ENCODE measurements at regions not wholly inside any gene's neighbourhood (a gene's known extent, or its start where the extent isn't known, plus 50 kb on each side); places are given as distances from the start of the nearest gene placed in this dataset.
"Not testable (repeated sequence)": the region's sequence is repeated elsewhere in the genome, so short reads cannot be mapped to it uniquely, and the experiment has no call there.

GRCh38 chr10:128178302-128178958 is 52.2 kb upstream of the MKI67 start:
- DNase-seq, result peak; percentile 6 to 31

DNA sequence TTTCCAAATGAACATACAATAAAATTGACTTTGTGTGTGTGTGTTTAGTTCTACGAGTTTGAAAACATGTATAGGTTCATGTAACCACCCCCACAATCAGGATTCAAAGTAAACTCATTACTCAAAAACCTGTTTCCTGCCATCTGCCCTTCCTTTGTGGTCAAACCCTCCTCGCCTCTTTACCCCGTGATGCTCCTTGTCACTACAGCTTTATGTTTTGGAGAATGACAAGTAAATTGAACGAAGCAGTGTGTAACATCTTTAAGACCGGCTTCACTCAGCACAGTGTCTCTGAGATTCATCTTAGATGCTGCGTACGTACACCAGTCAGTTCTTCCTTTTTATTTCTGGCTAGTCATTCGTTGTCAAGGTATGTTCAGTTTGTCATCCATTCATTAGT is 54.6 kb upstream of the MKI67 start:
- DNase-seq, result peak; percentile 28 to 40

DNA sequence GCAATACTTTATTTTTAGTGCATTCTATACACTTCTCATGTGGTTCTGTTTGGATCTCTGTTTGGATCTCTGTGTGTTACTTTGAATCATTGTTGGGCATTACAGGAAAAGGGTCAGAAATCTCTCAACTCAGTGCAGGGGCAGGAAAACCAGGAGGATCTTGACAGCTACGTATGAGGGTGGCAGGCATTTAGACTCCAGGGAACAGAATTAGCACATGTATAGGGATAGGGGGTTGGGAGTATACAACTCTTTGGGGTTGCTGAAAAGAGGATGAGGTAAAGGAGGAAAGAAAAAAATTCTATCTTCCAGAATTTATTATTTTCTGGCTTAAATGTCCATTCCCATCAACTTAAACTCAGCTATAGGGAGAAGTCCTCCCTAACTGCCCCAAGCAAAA is 59.4 kb upstream of the MKI67 start:
- DNase-seq, result no peak

GRCh38 chr10:128186959-128187787 is 61.0 kb upstream of the MKI67 start:
- DNase-seq, result peak; percentile 10 to 17

DNA sequence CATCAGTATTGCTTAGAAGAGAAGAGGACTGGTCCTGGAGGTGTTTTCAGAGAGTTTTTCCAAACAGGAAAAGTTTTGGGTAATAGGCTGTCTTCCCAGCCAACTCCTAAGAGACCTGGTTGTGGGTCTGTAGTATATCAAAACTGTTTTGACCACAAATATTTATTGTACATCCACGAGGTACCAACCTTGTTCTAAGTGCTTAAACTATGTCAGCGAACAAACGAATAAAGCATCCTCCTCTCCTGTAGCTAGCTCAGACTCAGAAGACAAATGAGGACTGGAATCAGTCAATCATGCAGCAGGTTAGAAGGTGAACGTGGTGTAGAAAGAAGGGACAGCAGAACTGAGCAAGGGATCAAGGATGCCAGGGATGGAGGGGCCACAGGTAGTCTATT is 61.6 kb upstream of the MKI67 start:
- no peak for DNase-seq

DNA sequence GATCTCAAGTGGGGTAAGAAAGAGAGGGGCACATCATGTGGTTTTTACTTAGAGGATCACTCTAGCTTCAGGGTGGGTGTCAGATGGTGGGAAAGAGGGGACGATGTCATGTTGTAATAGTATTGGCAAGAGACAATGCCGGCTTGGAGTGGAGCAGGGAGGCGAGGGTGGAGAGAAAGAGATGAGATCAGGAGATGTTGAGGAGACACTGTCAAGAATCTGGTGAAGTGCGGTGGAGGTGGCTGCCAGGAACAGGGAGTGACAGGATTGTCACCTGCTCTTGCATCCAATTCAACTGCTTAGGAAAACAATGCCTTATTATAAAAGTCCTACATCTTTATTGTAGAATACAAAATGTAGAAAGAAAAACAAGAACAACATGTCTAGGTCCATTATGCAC is 63.0 kb upstream of the MKI67 start:
- DNase-seq, result no peak

DNA sequence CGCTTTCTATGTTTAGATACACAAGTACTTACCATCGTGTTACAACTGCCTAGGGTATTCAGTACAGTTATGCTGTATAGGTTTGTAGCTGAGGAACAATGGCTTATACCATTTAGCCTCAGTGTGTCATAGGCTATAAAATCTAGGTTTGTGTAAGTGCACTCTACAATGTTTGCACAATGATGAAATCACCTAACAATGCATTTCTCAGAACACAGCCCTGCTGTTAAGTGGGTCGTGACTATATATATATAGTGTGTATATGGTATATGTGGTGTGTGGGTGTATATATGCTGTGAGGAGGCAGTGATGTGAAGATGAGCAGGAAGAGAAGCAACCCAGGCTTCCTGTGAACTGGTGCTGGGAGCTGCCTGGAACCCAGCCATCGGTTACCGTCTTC is 65.6 kb upstream of the MKI67 start:
- no peak for DNase-seq

GRCh38 chr10:128201826-128202225 is 75.6 kb upstream of the MKI67 start:
- DNase-seq, result not testable (repeated sequence)

DNA sequence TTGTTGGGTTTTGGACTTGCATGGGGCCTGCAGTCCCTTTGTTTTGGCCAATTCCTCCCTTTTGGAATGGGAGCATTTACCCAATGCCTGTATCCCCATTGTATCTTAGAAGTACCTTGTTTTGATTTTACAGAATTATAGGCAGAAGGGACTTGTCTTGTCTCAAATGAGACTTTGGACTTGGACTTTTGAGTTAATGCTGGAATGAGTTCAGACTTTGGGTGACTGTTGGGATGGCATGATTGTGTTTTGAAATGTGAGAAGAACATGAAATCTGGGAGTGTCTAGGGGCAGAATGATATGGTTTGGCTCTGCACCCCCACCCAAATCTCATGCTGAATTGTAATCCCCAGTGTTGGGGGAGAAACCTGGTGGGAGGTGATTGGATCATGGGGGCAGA is 76.8 kb upstream of the MKI67 start:
- no peak for DNase-seq

DNA sequence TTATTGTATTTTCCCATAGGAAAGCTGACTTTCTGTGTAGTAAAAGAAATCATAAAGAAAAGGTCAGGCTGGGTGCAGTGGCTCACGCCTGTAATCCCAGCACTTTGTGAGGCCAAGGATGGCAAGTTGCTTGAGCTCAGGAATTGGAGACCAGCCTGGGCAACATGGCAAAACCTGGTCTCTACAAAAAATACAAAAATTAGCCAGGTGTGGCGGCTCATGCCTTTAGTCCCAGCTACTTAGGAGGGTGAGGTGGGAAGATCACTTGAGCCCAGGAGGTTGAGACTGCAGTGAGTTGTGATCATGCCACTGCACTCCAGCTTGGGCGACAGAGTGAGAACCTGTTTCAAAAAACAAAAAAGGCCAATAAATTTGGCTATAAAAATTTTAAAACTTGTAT is 79.4 kb upstream of the MKI67 start:
- DNase-seq, result not testable (repeated sequence)

DNA sequence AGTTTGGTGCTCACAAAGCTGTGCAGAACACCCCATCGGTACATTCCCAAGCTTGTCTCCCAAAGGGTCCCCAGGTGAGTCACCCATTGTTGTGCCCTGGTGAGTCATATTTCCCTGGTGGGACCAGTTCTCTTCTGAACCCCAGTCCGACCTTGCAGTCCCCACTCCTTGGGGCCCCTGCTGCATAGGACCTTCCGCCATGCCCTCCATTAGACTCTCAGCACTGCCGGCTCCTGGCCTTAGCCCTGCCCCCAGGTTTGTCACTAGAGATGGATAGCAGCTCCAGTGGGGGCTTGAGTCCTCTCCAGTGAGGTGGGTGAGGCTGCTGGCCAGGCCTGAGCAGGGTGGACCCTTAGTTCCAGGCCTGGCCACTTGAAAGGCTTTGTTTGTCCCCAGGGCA is 80.5 kb upstream of the MKI67 start:
- no peak for DNase-seq

- DNase-seq, result peak in 1 of 2 donors; percentile 10
Observed at GRCh38 chr10:128209862-128210214, 83.6 kb upstream of the MKI67 start.

DNA sequence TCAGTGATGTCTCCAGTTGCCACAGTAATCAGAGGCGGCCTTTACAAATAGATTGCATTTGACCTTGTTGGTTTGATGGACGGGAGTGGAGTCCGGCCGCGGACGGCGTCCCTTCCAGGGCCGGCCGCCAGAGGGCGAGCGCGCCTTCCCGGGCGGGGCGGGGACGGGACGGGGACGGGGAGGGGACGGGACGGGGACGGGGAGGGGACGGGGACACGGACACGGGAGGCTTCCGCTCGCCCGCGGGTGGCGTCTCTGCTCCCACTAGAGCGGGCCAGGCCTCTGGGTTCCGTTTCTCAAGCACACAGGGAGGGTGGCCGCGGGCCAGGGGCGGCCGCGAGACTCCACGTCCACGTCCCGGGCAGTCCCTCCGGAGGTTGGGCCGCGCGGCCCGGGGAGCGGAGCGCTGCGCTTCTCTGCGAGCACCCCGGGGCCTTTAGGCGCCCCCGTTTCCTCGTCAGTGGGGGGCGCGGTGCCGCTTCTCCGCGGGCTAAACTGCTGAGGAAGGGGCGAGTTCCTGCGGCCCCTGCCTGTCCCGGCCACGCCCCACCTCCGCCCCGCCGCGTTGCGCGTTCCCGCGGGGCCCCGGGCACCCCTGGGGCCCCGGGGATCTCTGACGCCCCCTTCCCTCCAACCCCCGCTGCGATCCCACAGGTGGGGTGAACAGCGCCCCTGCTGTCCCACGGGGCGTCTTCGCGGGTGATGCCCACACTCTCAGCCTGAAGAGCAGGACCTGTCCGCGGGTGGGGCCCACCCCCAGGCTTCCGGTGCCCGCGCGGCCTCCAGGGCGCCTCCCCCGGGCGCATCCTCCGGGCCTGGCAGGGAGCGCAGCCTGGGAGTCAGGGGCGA is 84.2 kb upstream of the MKI67 start:
- peak; percentile 71 to 73 for DNase-seq

GRCh38 chr10:128211064-128211504 is 84.9 kb upstream of the MKI67 start:
- DNase-seq, result no peak

GRCh38 chr10:128211953-128212727 is 85.9 kb upstream of the MKI67 start:
- DNase-seq, result peak; percentile 76 to 78

- DNase-seq, result no peak
Observed at GRCh38 chr10:128213156-128213555, 86.9 kb upstream of the MKI67 start.

DNA sequence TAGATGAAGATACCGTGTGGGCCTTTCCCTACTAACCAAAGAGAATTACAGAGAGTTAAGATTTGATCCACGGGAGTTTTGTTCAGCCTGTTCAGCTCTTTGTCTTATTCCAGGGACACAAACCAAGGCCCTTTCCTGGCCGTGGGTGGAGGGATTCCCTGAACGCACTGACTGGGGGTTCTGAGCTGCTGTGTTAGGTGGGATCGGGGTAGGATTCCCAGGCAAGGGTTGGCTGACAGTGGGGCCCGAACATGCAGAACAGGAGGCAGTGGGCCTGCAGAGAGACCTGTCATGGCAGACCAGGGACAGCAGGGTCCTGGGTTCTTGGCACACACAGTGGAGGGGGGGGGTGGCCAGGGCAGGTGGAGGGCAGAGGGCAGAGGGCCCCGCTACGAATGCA is 89.5 kb upstream of the MKI67 start:
- no peak for DNase-seq

DNA sequence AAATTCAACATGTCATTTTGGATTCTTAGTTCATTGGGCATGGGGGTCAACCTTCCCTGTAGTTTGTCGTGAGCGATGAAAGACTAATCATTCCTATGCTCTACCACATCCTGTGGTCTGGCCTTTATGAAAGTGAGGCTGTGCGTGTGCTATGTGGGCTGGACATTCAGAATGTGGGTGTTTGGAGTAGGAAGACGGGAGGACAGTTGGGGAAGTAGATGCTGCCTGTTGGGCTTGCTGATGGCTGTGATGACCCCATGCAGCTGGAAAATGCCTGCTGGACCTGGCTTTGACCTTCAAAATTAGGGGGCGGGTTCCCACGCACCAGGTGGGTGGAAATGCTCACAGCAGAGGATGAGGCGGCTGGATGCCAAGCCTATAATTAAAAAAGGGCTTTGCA is 90.9 kb upstream of the MKI67 start:
- no peak for DNase-seq

DNA sequence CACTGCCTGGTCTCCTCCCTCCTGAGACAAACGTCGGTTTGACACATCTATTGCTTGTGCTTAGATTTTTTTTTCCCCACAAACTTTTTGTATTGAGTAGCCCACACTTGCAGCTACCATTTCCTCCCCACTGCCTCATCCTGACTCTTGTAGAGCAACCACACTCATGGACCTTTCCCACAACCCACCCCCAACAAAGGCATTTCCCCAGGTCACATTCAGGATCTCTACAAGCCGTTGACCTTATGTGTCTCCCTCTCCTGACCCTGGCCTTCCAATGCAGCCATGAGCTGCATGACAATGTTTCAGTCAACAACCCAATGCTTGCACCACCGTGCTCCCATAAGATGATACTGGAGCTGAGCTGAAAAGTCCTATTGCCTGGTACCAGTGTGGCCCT is 91.9 kb upstream of the MKI67 start:
- DNase-seq, result no peak

DNA sequence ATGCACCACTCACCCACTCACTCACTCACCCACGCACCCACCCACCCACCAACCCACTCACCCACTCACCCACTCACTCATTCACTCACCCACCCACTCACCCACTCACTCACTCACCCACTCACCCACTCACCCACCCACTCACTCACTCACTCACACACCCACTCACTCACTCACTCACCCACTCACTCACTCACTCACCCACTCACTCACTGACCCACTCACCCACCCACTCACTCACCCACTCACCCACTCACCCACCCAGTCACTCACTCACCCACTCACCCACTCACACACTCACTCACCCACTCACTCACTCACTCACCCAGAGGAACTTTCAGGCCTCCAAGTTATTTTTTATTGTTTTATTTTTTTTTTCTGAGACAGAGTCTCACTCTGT is 93.1 kb upstream of the MKI67 start:
- DNase-seq, result no peak

- DNase-seq, result no peak
Observed at GRCh38 chr10:128220021-128220420, 93.8 kb upstream of the MKI67 start.

DNA sequence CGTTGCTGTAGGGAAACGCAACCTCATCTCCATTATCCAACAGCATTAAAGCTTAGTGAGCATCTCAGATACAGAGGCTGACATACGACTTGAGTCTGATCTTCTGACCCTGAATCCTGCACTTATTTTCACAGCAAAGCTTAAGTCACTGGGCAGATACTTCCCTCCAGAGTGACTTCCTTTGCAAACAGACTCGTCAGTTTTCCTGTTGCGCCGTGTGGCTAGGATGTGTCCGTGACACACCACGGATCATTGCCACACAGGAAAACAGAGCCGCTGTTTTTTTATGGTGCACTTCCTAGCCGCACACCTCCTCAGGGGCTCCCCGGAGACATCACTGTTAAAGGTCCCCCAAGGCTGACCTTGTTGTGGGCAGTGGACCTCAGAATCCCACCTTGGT is 94.9 kb upstream of the MKI67 start:
- no peak for DNase-seq

DNA sequence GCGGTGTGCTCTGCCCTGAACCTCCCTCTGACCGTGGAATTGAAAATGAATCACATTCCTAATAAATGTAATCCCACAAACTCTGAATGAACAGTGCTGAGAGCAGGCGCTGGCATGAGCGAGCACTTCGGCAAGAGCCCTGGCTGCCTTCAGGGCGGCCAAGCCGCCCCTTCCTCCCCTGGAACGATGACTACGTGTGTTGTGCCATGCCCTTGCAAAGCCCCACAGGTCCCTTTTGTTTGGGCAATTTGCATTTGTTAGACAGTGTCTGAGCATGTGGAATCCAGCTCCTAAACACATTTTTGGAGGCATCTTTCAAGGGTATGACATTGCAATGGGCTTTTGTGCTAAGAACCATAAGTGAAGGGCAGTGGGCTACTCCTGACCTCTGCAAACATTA is 95.6 kb upstream of the MKI67 start:
- DNase-seq, result no peak

Measured in activated CD4-positive, alpha-beta T cell treated with anti-CD3 and anti-CD28 coated beads for 4 hours (primary cell).